Kidney (tissue), 13 donors: ENCODE measurements at regions not wholly inside any gene's neighbourhood (a gene's known extent, or its start where the extent isn't known, plus 50 kb on each side); places are given as distances from the start of the nearest gene placed in this dataset.

ENCODE experiments used
- DNase-seq, 5 donors: peaks; one replicate each; pipeline ENCODE4 v3.0.0-alpha.2; 2013 to 2020
- FAIRE-seq: peaks from 2 replicates; lab custom pipeline; 2012; peaks lifted over from hg19 to GRCh38; lab: Jason Lieb, UNC
- H3K27ac ChIP-seq, 2 donors: one replicate each; pipeline ENCODE4 v1.7.0; 2013; ENCODE audit warnings: low read depth in 2 of 2, low read length in 2 of 2, inconsistent platforms in 1 of 2
- H3K27me3 ChIP-seq: one replicate; pipeline ENCODE4 v1.7.1; 2013; ENCODE audit warnings: low read length, inconsistent platforms; ENCODE audit not compliant: control insufficient read depth, insufficient read depth
- H3K36me3 ChIP-seq, 3 donors: one replicate each; pipeline versions ENCODE4 v1.7.0 to v1.7.1; 2013; ENCODE audit warnings: low read length in 3 of 3, control low read depth in 1 of 3, inconsistent platforms in 1 of 3; ENCODE audit not compliant: insufficient read depth in 3 of 3, control insufficient read depth in 2 of 3
- H3K4me1 ChIP-seq, 3 donors: one replicate each; pipeline versions ENCODE4 v1.7.0 to v1.7.1; 2013; ENCODE audit warnings: low read length in 3 of 3, inconsistent platforms in 1 of 3, low read depth in 1 of 3; ENCODE audit not compliant: control insufficient read depth in 2 of 3, insufficient read depth in 2 of 3
- H3K4me3 ChIP-seq, 3 donors: one replicate each; pipeline versions ENCODE4 v1.7.0 to v1.8.1; 2013; ENCODE audit warnings: low read length in 3 of 3, control low read depth in 1 of 3, inconsistent platforms in 1 of 3
- H3K9ac ChIP-seq, 3 donors: one replicate each; pipeline versions ENCODE4 v1.7.0 to v1.7.1; 2013; ENCODE audit warnings: low read length in 3 of 3, control low read depth in 1 of 3, inconsistent platforms in 1 of 3
- H3K9me3 ChIP-seq, 3 donors: one replicate each; pipeline versions ENCODE4 v1.7.0 to v1.7.1; 2013; ENCODE audit warnings: low read length in 3 of 3, control low read depth in 1 of 3, inconsistent platforms in 1 of 3; ENCODE audit not compliant: control insufficient read depth in 2 of 3, insufficient read depth in 1 of 3
- CTCF ChIP-seq: IDR thresholded peaks from 3 replicates; pipeline ENCODE4 v1.5.1; 2012; ENCODE audit warnings: mild to moderate bottlenecking, moderate library complexity, borderline replicate concordance; ENCODE audit not compliant: insufficient read depth; ENCODE audit errors: extremely low read depth
- intact Hi-C: fragments of 100-400 bp; cut with DNase I; formaldehyde crosslinking; loops from one replicate; pipeline ENCODE4 v1.11.1; 2022
- donor health status: control.
- donor health status: control.
- donor health status: control.
- donor health status: control.
- donor health status: control.
- donor health status: DM: yes; HTN: yes; CAD: no.
- donor health status: Normal renal cell carcinoma (clear cell type).

DNA sequence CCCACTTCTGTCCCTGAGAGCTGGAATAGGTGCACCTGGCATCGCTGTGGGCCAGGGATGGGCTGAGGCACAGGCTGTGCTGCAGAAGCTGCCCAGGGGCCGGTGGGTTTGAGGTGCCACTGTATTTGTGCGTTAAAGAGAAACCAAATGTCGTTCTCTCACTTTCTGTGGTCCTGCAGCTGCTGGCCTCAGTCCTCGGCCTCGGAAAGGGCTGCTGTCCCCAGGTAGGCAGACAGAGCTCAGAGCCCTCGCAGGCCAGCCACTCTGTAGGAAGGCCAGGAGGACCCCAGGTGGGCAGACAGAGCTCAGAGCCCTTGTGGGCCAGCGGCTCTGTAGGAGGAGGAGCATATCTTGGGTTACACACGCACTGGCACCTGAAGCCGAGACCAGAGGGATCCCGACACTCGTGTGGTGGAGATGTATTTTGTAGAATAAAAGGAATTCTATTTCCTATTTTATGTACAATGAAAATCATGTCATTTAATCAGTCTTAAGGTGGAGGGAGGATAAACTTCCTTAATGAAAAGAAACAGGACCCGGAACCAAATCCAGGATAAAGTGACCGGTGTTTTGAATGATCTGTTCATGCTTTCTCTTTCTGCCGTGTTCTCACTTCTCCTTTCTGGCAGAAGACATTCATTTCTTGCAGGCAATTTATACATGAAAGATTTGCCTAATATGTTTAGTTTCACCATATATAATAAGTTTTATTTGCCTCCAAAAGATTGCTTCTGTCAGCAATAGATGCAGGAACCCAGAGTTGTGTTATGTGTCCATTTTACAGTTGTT lies 54.4 kb upstream of the HGFAC start:
- H3K27ac ChIP-seq, result peak overlapping the region in 1 of 2 donors; percentile 68

DNA sequence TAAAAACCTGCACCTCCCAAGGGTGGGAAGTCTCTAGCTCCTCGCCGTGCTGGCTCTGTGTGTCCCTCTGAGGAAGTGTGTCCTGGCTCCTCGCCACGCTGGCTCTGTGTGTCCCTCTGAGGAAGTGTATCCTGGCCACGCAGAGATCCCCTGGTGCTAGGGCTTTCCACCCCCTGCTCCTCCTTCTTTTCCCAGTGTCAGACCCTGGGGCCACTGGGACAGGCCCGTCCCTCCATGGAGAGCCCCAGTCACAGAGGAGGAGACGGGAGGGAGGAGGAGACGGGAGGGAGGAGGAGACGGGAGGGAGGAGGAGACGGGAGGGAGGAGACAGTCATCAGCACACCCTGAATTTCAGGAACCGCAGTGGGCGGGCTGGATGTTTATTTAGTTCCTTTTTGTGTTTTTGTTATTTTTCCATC lies 53.8 kb upstream of the HGFAC start:
- FAIRE-seq (no peak), DNase-seq (peak in 3 of 5 donors; percentile 67 to 97 (median 75))
- Histone ChIP-seq H3K27me3 (no peaks in the 10 kb centered on the region), H3K4me1 (peaks cover 4 to 25% (median 9%) of the 10 kb centered on the region in 3 donors), H3K27ac (peak overlapping the region; percentile 82), H3K9ac (peak overlapping the region in 1 of 3 donors; percentile 14), H3K9me3 (no peaks in the 10 kb centered on the region), H3K36me3 (no peaks in the 10 kb centered on the region), H3K4me3 (peak overlapping the region in 2 of 3 donors; percentile 7 to 37)
- TF ChIP-seq CTCF, result no peak
- intact Hi-C loops, result no loop called here

More for the DNA sequence above, 54.4 kb upstream of the HGFAC start:
- DNase-seq (peak in 2 of 5 donors; percentile 48 to 55), FAIRE-seq (no peak)
- Histone ChIP-seq H3K4me1 (peaks cover 4 to 25% (median 9%) of the 10 kb centered on the region in 3 donors), H3K9ac (peak overlapping the region in 1 of 3 donors; percentile 14), H3K4me3 (peak overlapping the region in 1 of 3 donors; percentile 37), H3K36me3 (no peaks in the 10 kb centered on the region), H3K9me3 (no peaks in the 10 kb centered on the region), H3K27me3 (no peaks in the 10 kb centered on the region)
- no peak for TF ChIP-seq CTCF
- intact Hi-C loops, result no loop called here

GRCh38 chr4:3388471-3389232 lies 53.1 kb upstream of the HGFAC start:
- peak overlapping the region; percentile 4 to 49 (median 33) for H3K4me3 ChIP-seq
- H3K36me3 ChIP-seq, result no peaks in the 10 kb centered on the region
- H3K4me1 ChIP-seq, result peaks cover 4 to 25% (median 9%) of the 10 kb centered on the region in 3 donors
- TF ChIP-seq CTCF, result no peak
- FAIRE-seq, result peak; percentile 91
- H3K9ac ChIP-seq, result peak overlapping the region; percentile 4 to 76 (median 5)
- H3K27me3 ChIP-seq, result no peaks in the 10 kb centered on the region
- DNase-seq, result peak in 4 of 5 donors; percentile 83 to 95 (median 92)
- H3K9me3 ChIP-seq, result no peaks in the 10 kb centered on the region
- peak overlapping the region; percentile 82 for H3K27ac ChIP-seq
- intact Hi-C loops, result no loop called here
